Endothelial cell of umbilical vein (primary cell): ENCODE measurements at regions not wholly inside any gene's neighbourhood (a gene's known extent, or its start where the extent isn't known, plus 50 kb on each side); places are given as distances from the start of the nearest gene placed in this dataset.

ENCODE experiments used
- BruUV-seq: library from RNA; stranded (reverse); fragments of 400-500 nt; replicated peaks from 2 replicates; lab custom pipeline; 2021; lab: Mats Ljungman, UMichigan
- CTCF ChIA-PET: fragments of 300-600, 350-600 bp; sonication (Branson Sonifier 250); formaldehyde crosslinking; loops from one replicate; lab custom pipeline; 2021; ENCODE audit warnings: antibody characterized with exemption, inconsistent platforms; lab: Charles Lee
- POLR2A ChIA-PET: fragments of 300-600, 350-600 bp; sonication (Branson Sonifier 250); formaldehyde crosslinking; loops from one replicate; lab custom pipeline; 2021; ENCODE audit warnings: antibody characterized with exemption, inconsistent platforms; lab: Charles Lee
- DNase-seq: peaks from one replicate; pipeline ENCODE4 v3.0.0-alpha.2; 2011; ENCODE audit warnings: low read depth, low spot score
- FAIRE-seq: peaks from 2 replicates; lab custom pipeline; 2011; peaks lifted over from hg19 to GRCh38; lab: Jason Lieb, UNC
- H2AFZ ChIP-seq: 2 replicates; pipeline ENCODE4 v1.6.0; 2012; ENCODE audit warnings: low read depth, low read length, control low read depth, inconsistent platforms
- H3K27ac ChIP-seq: 2 replicates; pipeline ENCODE4 v1.5.1; 2011; ENCODE audit warnings: low read depth, mild to moderate bottlenecking, control low read depth, low read length, moderate library complexity; ENCODE audit not compliant: insufficient read depth
- H3K27me3 ChIP-seq, 2 experiments: 2 replicates each; pipeline versions ENCODE4 v1.6.0 to v1.6.1; 2011; ENCODE audit warnings: low read length in 2 of 2, mixed read lengths in 1 of 2; ENCODE audit not compliant: control insufficient read depth in 2 of 2, insufficient read depth in 2 of 2
- H3K36me3 ChIP-seq, 2 experiments: 2 replicates in 1 of 2; 3 replicates in 1 of 2; pipeline ENCODE4 v1.5.1; 2011; ENCODE audit warnings: low read length in 2 of 2, mild to moderate bottlenecking in 1 of 2, moderate library complexity in 1 of 2; ENCODE audit not compliant: control insufficient read depth in 2 of 2, insufficient read depth in 2 of 2; ENCODE audit errors: extremely low read depth in 1 of 2
- H3K4me1 ChIP-seq: 3 replicates; pipeline ENCODE4 v1.5.1; 2011; ENCODE audit warnings: mild to moderate bottlenecking, low read length; ENCODE audit not compliant: control insufficient read depth, insufficient read depth; ENCODE audit errors: extremely low read depth
- H3K4me2 ChIP-seq: 2 replicates; pipeline ENCODE4 v1.6.1; 2011; ENCODE audit warnings: low read length, control low read depth, mixed read lengths; ENCODE audit not compliant: insufficient read depth
- H3K4me3 ChIP-seq, 3 experiments: fragments of 200-600 bp in 1 of 3; sonication (generic), shearing (Covaris generic) in 1 of 3; replicated peaks in 1 of 3; 2 replicates each; pipeline ENCODE4 v1.5.1; 2011 to 2016; ENCODE audit warnings: control low read depth in 3 of 3, low read length in 3 of 3, mild to moderate bottlenecking in 2 of 3, inconsistent platforms in 1 of 3, low read depth in 1 of 3, moderate library complexity in 1 of 3; ENCODE audit not compliant: insufficient read depth in 1 of 3
- H3K79me2 ChIP-seq: 2 replicates; pipeline ENCODE4 v1.6.0; 2012; ENCODE audit warnings: low read length, inconsistent platforms; ENCODE audit not compliant: control insufficient read depth, insufficient read depth
- H3K9ac ChIP-seq: replicated peaks from 2 replicates; pipeline ENCODE3; 2011; ENCODE audit warnings: low read length, control low read depth; ENCODE audit not compliant: insufficient read depth; ENCODE audit errors: extremely low read depth
- H3K9me1 ChIP-seq: replicated peaks from 3 replicates; pipeline ENCODE4 v1.6.0; 2011; ENCODE audit warnings: mild to moderate bottlenecking, low read length; ENCODE audit not compliant: control insufficient read depth, insufficient read depth; ENCODE audit errors: extremely low read depth
- H3K9me3 ChIP-seq: replicated peaks from 2 replicates; pipeline ENCODE4 v1.5.1; 2012; ENCODE audit warnings: low read length, inconsistent platforms; ENCODE audit not compliant: control insufficient read depth, insufficient read depth
- H4K20me1 ChIP-seq: replicated peaks from 2 replicates; pipeline ENCODE3; 2011; ENCODE audit warnings: mild to moderate bottlenecking, low read length; ENCODE audit not compliant: control insufficient read depth, insufficient read depth; ENCODE audit errors: extremely low read depth
- EZH2 ChIP-seq: IDR thresholded peaks from 2 replicates; pipeline ENCODE4 v1.6.1; 2012; ENCODE audit warnings: borderline replicate concordance, low read depth, mild to moderate bottlenecking, moderate library complexity, low read length, inconsistent platforms; ENCODE audit not compliant: severe bottlenecking
- FOS ChIP-seq: IDR thresholded peaks from 2 replicates; pipeline ENCODE4 v1.6.1; 2011; ENCODE audit warnings: mild to moderate bottlenecking, low read length, moderate library complexity, borderline replicate concordance; ENCODE audit not compliant: insufficient read depth
- GATA2 ChIP-seq: IDR thresholded peaks from 2 replicates; pipeline ENCODE4 v1.7.0; 2011; ENCODE audit warnings: low read depth, mild to moderate bottlenecking, moderate library complexity, mixed read lengths, low read length; ENCODE audit not compliant: insufficient read length, insufficient read depth
- JUN ChIP-seq: IDR thresholded peaks from 2 replicates; pipeline ENCODE4 v1.6.1; 2011; ENCODE audit warnings: borderline replicate concordance, low read depth; ENCODE audit not compliant: insufficient read length, insufficient read depth
- MYC ChIP-seq: IDR thresholded peaks from one replicate; pipeline ENCODE4 v1.6.1; 2011; ENCODE audit warnings: mild to moderate bottlenecking, low read depth, low read length
- POLR2A ChIP-seq: IDR thresholded peaks from 2 replicates; pipeline ENCODE4 v1.6.1; 2012; ENCODE audit warnings: low read depth, mild to moderate bottlenecking, control low read depth, low read length
- POLR2AphosphoS5 ChIP-seq: IDR thresholded peaks from 2 replicates; pipeline ENCODE4 v1.6.1; 2012; ENCODE audit warnings: low read depth, mild to moderate bottlenecking, control low read depth, low read length, moderate library complexity; ENCODE audit not compliant: insufficient read depth
- dilution Hi-C: fragments of 300-500 bp; cut with MboI; formaldehyde crosslinking; loops from one replicate; pipeline ENCODE4 v1.15.0; 2019; ENCODE audit warnings: low sequenced_read_pairs; ENCODE audit not compliant: extremely low pct_ligation_motif_present
- intact Hi-C: fragments of 100-400 bp; cut with micrococcal nuclease; formaldehyde crosslinking; loops from one replicate; pipeline ENCODE4 v1.10.0; 2022
- TF ChIP-seq, protein P1 (sequence below), 2 donors: IDR thresholded peaks; 1 replicate in 1 of 2; 2 replicates in 1 of 2; pipeline ENCODE4 v1.5.1; 2011; ENCODE audit warnings: low read length in 2 of 2, mild to moderate bottlenecking in 2 of 2, moderate library complexity in 2 of 2, control low read depth in 1 of 2, inconsistent platforms in 1 of 2, low read depth in 1 of 2; ENCODE audit not compliant: insufficient read depth in 1 of 2; ENCODE audit errors: extremely low read depth in 1 of 2
- TF ChIP-seq, protein P2 (sequence below): IDR thresholded peaks from 2 replicates; pipeline ENCODE4 v1.6.1; 2011; ENCODE audit not compliant: insufficient read depth, insufficient read length

DNA sequence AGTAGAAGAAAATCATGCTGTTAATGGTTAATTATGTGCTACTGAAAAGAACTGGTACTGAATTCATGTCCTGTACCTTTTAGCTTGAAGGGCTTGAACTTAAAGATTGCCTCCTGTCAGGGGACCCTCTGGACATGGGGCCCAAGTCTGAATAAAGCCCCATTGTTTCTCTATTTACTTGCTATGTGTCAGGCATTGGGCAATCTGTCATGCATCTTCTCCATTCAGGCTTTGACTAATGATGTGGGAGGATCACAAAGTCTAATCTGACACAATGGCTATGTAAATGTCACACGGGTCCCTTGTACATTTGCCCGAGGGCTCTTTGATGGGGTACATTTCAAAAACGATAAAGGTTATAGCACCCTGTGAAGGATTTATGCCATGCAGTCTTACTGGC is 64.0 kb upstream of the TUSC1 start:
- H3K9me3 ChIP-seq, result no peaks in the 10 kb centered on the region
- H3K4me2 ChIP-seq, result no peak overlapping the region
- H3K4me3 ChIP-seq, result no peak overlapping the region
- ChIA-PET CTCF (interaction anchor here (1.2 kb wide), 1 partner anchor 12 kb away, joined by 4 read pairs; no protein-coding TSS in a partner anchor), POLR2A (no interaction called here)
- no peaks in the 10 kb centered on the region for H4K20me1 ChIP-seq
- DNase-seq (no peak), FAIRE-seq (no peak)
- no peaks in the 10 kb centered on the region for H3K36me3 ChIP-seq
- H3K9me1 ChIP-seq, result no peaks in the 10 kb centered on the region
- H2AFZ ChIP-seq, result no peak overlapping the region
- no peak overlapping the region for H3K27ac ChIP-seq
- H3K79me2 ChIP-seq, result no peaks in the 10 kb centered on the region
- intact Hi-C loops (no loop called here), dilution Hi-C loops (no loop called here)
- H3K4me1 ChIP-seq, result no peaks in the 10 kb centered on the region
- no TSS peak for BruUV-seq
- TF ChIP-seq JUN (no peak), EZH2 (no peak), GATA2 (no peak), POLR2AphosphoS5 (no peak), POLR2A (no peak), FOS (no peak), MYC (no peak)
- TF ChIP-seq, protein P1, sequence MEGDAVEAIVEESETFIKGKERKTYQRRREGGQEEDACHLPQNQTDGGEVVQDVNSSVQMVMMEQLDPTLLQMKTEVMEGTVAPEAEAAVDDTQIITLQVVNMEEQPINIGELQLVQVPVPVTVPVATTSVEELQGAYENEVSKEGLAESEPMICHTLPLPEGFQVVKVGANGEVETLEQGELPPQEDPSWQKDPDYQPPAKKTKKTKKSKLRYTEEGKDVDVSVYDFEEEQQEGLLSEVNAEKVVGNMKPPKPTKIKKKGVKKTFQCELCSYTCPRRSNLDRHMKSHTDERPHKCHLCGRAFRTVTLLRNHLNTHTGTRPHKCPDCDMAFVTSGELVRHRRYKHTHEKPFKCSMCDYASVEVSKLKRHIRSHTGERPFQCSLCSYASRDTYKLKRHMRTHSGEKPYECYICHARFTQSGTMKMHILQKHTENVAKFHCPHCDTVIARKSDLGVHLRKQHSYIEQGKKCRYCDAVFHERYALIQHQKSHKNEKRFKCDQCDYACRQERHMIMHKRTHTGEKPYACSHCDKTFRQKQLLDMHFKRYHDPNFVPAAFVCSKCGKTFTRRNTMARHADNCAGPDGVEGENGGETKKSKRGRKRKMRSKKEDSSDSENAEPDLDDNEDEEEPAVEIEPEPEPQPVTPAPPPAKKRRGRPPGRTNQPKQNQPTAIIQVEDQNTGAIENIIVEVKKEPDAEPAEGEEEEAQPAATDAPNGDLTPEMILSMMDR (IDR thresholded peaks at IDR 0.05; ENCODE audit: extremely low read depth in 1 of 2, insufficient read depth in 1 of 2, low read depth in 1 of 2, low read length in 2 of 2), result no peak
- TF ChIP-seq, protein P2, sequence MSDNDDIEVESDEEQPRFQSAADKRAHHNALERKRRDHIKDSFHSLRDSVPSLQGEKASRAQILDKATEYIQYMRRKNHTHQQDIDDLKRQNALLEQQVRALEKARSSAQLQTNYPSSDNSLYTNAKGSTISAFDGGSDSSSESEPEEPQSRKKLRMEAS, result no peak
- no peaks in the 10 kb centered on the region for H3K27me3 ChIP-seq
- no peak overlapping the region for H3K9ac ChIP-seq
